HCT116 (cell line): ENCODE measurements at regions not wholly inside any gene's neighbourhood (a gene's known extent, or its start where the extent isn't known, plus 50 kb on each side); places are given as distances from the start of the nearest gene placed in this dataset.

Experiments
- ATAC-seq: fragments of 200-7000 bp; cut with Tn5 transposase; 2 replicates; pipeline ENCODE4 v1.9.1; 2020; ENCODE audit warnings: mild to moderate bottlenecking, moderate library complexity
- BruUV-seq: library from RNA; stranded (reverse); fragments of 400-500 nt; replicated peaks from 2 replicates; lab custom pipeline; 2021; lab: Mats Ljungman, UMichigan
- CTCF ChIA-PET: fragments of 300-600 bp; sonication (Branson Sonifier 250); formaldehyde crosslinking; loops from one replicate; lab custom pipeline; 2021; ENCODE audit warnings: antibody characterized with exemption; lab: Charles Lee
- POLR2A ChIA-PET: fragments of 300-600, 350-600 bp; sonication (Branson Sonifier 250); formaldehyde crosslinking; loops from one replicate; lab custom pipeline; 2021; ENCODE audit warnings: antibody characterized with exemption; lab: Charles Lee
- RAD21 ChIA-PET, 2 experiments: fragments of 300-600 bp; sonication (Branson Sonifier 250); formaldehyde crosslinking; loops; one replicate each; lab custom pipeline; 2023; ENCODE audit warnings: low total read pairs in 2 of 2; ENCODE audit not compliant: uncharacterized antibody in 2 of 2, unreplicated experiment in 2 of 2, low non-redundant PET in 1 of 2; lab: Charles Lee
- DNase-seq: peaks from one replicate; pipeline ENCODE4 v3.0.0-alpha.2; 2010; ENCODE audit warnings: low read depth, low spot score
- H2AFZ ChIP-seq: fragments of 200-600 bp; shearing (Covaris generic), sonication (generic); 2 replicates; pipeline ENCODE4 v1.6.1; 2017; ENCODE audit warnings: low read depth, mixed run types, mixed read lengths, antibody characterized with exemption, low read length; ENCODE audit not compliant: poor library complexity, severe bottlenecking
- H3K27ac ChIP-seq: 2 replicates; pipeline ENCODE4 v1.5.1; 2012; ENCODE audit warnings: low read depth, low read length
- H3K27me3 ChIP-seq: fragments of 200-600 bp; sonication (generic); 2 replicates; pipeline ENCODE4 v1.6.1; 2016; ENCODE audit warnings: mixed run types, low read length, mixed read lengths; ENCODE audit not compliant: insufficient read depth
- H3K36me3 ChIP-seq, 2 experiments: fragments of 200-500 bp in 1 of 2; fragments of 200-600 bp in 1 of 2; sonication (Bioruptor generic) in 1 of 2; sonication (generic) in 1 of 2; 2 replicates each; pipeline versions ENCODE4 v1.5.1 to v1.6.1; 2014 to 2016; ENCODE audit warnings: low read length in 2 of 2, inconsistent platforms in 1 of 2, mixed read lengths in 1 of 2, mixed run types in 1 of 2; ENCODE audit not compliant: insufficient read depth in 2 of 2, control insufficient read depth in 1 of 2
- H3K4me1 ChIP-seq, 2 experiments: fragments of 200-600 bp in 1 of 2; sonication (generic) in 1 of 2; 2 replicates each; pipeline versions ENCODE4 v1.5.1 to v1.6.1; 2012 to 2017; ENCODE audit warnings: low read length in 2 of 2, inconsistent platforms in 1 of 2, mild to moderate bottlenecking in 1 of 2, mixed read lengths in 1 of 2, mixed run types in 1 of 2, moderate library complexity in 1 of 2; ENCODE audit not compliant: insufficient read depth in 2 of 2, control insufficient read depth in 1 of 2
- H3K4me2 ChIP-seq: fragments of 200-600 bp; sonication (generic); 2 replicates; pipeline ENCODE4 v1.6.1; 2017; ENCODE audit warnings: mixed run types, low read length, mixed read lengths
- H3K4me3 ChIP-seq, 2 experiments: fragments of 200-600 bp in 1 of 2; sonication (generic) in 1 of 2; replicated peaks in 1 of 2; 2 replicates each; pipeline ENCODE4 v1.5.1; 2011 to 2016; ENCODE audit warnings: low read length in 2 of 2, control low read depth in 1 of 2, low read depth in 1 of 2, mild to moderate bottlenecking in 1 of 2, mixed read lengths in 1 of 2, mixed run types in 1 of 2
- H3K79me2 ChIP-seq: fragments of 200-600 bp; sonication (generic); 2 replicates; pipeline ENCODE4 v1.6.1; 2017; ENCODE audit warnings: mild to moderate bottlenecking, mixed run types, low read length, moderate library complexity, mixed read lengths; ENCODE audit not compliant: insufficient read depth
- H3K9ac ChIP-seq: fragments of 200-600 bp; sonication (generic); 2 replicates; pipeline ENCODE4 v1.6.1; 2016; ENCODE audit warnings: low read length, mixed read lengths
- H3K9me2 ChIP-seq: fragments of 200-600 bp; sonication (generic), shearing (Covaris generic); 2 replicates; pipeline ENCODE4 v1.6.1; 2017; ENCODE audit warnings: mixed run types, mild to moderate bottlenecking, moderate library complexity; ENCODE audit not compliant: insufficient read depth
- H3K9me3 ChIP-seq, 2 experiments: fragments of 200-500 bp in 1 of 2; fragments of 200-600 bp in 1 of 2; sonication (Bioruptor generic) in 1 of 2; sonication (generic) in 1 of 2; 2 replicates each; pipeline ENCODE4 v1.6.1; 2014 to 2017; ENCODE audit warnings: low read length in 2 of 2, mixed read lengths in 2 of 2, inconsistent platforms in 1 of 2, low read depth in 1 of 2, mild to moderate bottlenecking in 1 of 2, mixed run types in 1 of 2, moderate library complexity in 1 of 2; ENCODE audit not compliant: control insufficient read depth in 1 of 2, insufficient read depth in 1 of 2
- H4K20me1 ChIP-seq: fragments of 200-600 bp; sonication (generic), shearing (Covaris generic); 2 replicates; pipeline ENCODE4 v1.6.1; 2017; ENCODE audit warnings: mixed run types, mild to moderate bottlenecking, moderate library complexity; ENCODE audit not compliant: insufficient read depth
- CBX3 ChIP-seq: IDR thresholded peaks from 2 replicates; pipeline ENCODE4 v1.6.1; 2012; ENCODE audit warnings: low read depth
- CEBPB ChIP-seq: IDR thresholded peaks from 2 replicates; pipeline ENCODE4 v1.6.1; 2012; ENCODE audit warnings: low read depth
- FOSL1 ChIP-seq: IDR thresholded peaks from 2 replicates; pipeline ENCODE4 v1.6.1; 2012; ENCODE audit warnings: low read depth
- JUND ChIP-seq: IDR thresholded peaks from 2 replicates; pipeline ENCODE4 v1.6.1; 2012
- POLR2AphosphoS5 ChIP-seq: IDR thresholded peaks from 2 replicates; pipeline ENCODE4 v1.6.1; 2011; ENCODE audit warnings: mild to moderate bottlenecking, low read depth, low read length, moderate library complexity
- YY1 ChIP-seq: IDR thresholded peaks from 2 replicates; pipeline ENCODE4 v1.6.1; 2011; ENCODE audit warnings: low read length, low read depth, moderate library complexity, mild to moderate bottlenecking; ENCODE audit not compliant: insufficient replicate concordance; ENCODE audit errors: extremely low read depth
- intact Hi-C: fragments of 100-400 bp; cut with micrococcal nuclease; formaldehyde crosslinking; loops from 2 replicates; pipeline ENCODE4 v1.10.0; 2022
- TF ChIP-seq, protein P1 (sequence below): IDR thresholded peaks from 2 replicates; pipeline ENCODE4 v1.6.1; 2012
- TF ChIP-seq, protein P2 (sequence below): IDR thresholded peaks from 2 replicates; pipeline ENCODE4 v1.6.1; 2012; ENCODE audit warnings: low read depth

DNA sequence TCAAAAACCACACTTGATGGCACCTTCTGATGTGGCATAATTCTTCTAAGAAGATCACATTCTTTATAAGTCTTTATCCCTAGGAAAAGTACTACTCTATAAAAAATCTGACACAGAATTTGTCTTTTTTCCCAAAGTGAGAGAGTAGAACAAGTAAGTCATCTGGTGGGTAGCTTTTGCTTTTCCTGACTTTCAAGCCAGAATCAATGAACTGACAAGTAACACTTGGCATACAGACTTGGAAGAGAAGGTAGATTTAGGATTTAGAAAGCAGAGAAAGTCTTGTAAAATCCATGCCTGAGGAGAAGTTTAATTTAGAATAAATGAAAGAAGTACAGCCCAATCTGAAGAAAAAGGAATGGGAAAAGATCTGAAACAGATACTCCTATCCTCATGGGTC, 66.6 kb upstream of the TUSC7 start:
- Histone ChIP-seq H3K27ac (no peak overlapping the region), H3K9ac (no peak overlapping the region), H3K36me3 (no peaks in the 10 kb centered on the region), H3K9me3 (no peaks in the 10 kb centered on the region), H3K79me2 (no peaks in the 10 kb centered on the region), H4K20me1 (no peaks in the 10 kb centered on the region), H3K4me1 (no peaks in the 10 kb centered on the region), H3K4me2 (no peak overlapping the region), H3K4me3 (no peak overlapping the region), H3K27me3 (no peaks in the 10 kb centered on the region; the same call in 1 of the 2 replicates), H2AFZ (no peak overlapping the region), H3K9me2 (no peaks in the 10 kb centered on the region)
- ATAC-seq, result no peak
- RAD21 ChIA-PET, result no interaction called here
- intact Hi-C loops, result no loop called here
- no peak for DNase-seq
- BruUV-seq, result no TSS peak
- POLR2A ChIA-PET, result no interaction called here
- CTCF ChIA-PET, result no interaction called here
- TF ChIP-seq JUND (no peak), FOSL1 (no peak), YY1 (no peak), POLR2AphosphoS5 (no peak), CBX3 (no peak)
- TF ChIP-seq, protein P1, sequence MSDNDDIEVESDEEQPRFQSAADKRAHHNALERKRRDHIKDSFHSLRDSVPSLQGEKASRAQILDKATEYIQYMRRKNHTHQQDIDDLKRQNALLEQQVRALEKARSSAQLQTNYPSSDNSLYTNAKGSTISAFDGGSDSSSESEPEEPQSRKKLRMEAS, result no peak
- TF ChIP-seq, all 23 proteins: peak for 0

DNA sequence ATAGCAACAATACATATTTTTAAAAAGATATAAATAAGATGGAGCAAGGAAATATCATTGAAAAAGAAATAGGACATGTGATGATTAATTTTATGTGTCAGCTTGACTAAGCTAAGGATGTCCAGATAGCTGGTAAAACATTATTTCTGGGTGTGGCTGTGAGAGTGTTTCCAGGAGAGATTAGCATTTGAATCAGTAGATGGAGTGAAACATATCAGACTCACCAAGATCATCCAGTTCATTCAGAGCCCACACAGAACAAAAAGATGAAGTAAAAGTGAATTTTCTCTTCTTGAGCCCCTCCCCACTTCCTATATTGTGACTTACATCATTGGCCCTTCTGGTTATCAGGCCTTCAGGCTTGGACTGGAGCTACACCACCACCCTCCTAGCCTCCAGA, 61.6 kb upstream of the TUSC7 start:
- no peak for TF ChIP-seq CEBPB
- TF ChIP-seq, protein P2, sequence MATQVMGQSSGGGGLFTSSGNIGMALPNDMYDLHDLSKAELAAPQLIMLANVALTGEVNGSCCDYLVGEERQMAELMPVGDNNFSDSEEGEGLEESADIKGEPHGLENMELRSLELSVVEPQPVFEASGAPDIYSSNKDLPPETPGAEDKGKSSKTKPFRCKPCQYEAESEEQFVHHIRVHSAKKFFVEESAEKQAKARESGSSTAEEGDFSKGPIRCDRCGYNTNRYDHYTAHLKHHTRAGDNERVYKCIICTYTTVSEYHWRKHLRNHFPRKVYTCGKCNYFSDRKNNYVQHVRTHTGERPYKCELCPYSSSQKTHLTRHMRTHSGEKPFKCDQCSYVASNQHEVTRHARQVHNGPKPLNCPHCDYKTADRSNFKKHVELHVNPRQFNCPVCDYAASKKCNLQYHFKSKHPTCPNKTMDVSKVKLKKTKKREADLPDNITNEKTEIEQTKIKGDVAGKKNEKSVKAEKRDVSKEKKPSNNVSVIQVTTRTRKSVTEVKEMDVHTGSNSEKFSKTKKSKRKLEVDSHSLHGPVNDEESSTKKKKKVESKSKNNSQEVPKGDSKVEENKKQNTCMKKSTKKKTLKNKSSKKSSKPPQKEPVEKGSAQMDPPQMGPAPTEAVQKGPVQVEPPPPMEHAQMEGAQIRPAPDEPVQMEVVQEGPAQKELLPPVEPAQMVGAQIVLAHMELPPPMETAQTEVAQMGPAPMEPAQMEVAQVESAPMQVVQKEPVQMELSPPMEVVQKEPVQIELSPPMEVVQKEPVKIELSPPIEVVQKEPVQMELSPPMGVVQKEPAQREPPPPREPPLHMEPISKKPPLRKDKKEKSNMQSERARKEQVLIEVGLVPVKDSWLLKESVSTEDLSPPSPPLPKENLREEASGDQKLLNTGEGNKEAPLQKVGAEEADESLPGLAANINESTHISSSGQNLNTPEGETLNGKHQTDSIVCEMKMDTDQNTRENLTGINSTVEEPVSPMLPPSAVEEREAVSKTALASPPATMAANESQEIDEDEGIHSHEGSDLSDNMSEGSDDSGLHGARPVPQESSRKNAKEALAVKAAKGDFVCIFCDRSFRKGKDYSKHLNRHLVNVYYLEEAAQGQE, result no peak
- TF ChIP-seq, all 23 proteins: peak for 0
- H4K20me1 ChIP-seq, result no peaks in the 10 kb centered on the region
- H3K4me2 ChIP-seq, result no peak overlapping the region
- no peak overlapping the region for H2AFZ ChIP-seq
- no peaks in the 10 kb centered on the region for H3K9me3 ChIP-seq
- H3K27ac ChIP-seq, result no peak overlapping the region
- no peaks in the 10 kb centered on the region for H3K9me2 ChIP-seq
- POLR2A ChIA-PET, result no interaction called here
- CTCF ChIA-PET, result no interaction called here
- H3K79me2 ChIP-seq, result no peaks in the 10 kb centered on the region
- BruUV-seq, result no TSS peak
- ATAC-seq (no peak), DNase-seq (no peak)
- no peaks in the 10 kb centered on the region for H3K4me1 ChIP-seq
- RAD21 ChIA-PET, result no interaction called here
- no peak overlapping the region for H3K4me3 ChIP-seq
- no peak overlapping the region for H3K9ac ChIP-seq
- H3K36me3 ChIP-seq, result no peaks in the 10 kb centered on the region
- H3K27me3 ChIP-seq, result no peaks in the 10 kb centered on the region; the same call in 1 of the 2 replicates
- intact Hi-C loops, result no loop called here
